ENCODE measurements at regions not wholly inside any gene's neighbourhood (a gene's known extent, or its start where the extent isn't known, plus 50 kb on each side); places are given as distances from the start of the nearest gene placed in this dataset.
"Not testable (repeated sequence)": the region's sequence is repeated elsewhere in the genome, so short reads cannot be mapped to it uniquely, and the experiment has no call there.

DNA sequence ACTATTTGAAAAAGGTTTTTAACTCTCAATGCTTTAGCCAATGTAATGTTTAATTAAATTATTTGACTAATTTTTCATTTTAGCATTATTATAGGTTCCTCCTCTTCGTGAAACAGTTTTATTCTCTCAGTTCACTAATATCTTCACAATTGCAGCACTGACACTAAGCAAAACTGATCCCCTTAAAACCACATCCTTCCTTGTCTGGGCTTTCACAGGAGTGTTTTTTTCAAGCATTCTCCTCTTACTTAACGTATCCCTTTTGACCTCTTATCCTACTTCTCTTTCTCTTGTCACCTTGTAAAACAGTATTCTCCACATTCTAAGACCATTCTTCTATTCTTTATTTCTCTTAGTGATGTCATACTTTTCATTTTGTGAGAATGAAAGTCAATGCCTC lies 112.8 kb downstream of the DSC3 start:
- no peak for DNase-seq

DNA sequence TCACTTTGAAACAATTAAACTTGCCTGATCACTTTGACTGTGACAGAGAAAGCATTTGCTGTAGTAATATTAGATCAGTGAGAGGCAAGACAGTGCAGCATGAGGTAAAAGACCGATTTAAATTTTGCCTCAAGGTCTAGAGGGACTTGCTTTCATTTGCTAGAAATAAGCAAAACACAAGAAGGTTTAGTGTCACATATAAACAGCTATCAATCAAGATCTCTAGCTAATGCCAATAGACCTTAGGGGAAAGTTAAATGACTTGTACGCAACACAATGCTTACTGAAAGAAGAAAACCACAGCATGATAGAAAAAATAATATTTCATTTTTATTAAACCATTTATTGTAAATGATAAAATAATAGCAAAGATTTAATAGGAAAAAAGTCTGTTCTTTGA lies 113.5 kb downstream of the DSC3 start:
- no peak for DNase-seq

DNA sequence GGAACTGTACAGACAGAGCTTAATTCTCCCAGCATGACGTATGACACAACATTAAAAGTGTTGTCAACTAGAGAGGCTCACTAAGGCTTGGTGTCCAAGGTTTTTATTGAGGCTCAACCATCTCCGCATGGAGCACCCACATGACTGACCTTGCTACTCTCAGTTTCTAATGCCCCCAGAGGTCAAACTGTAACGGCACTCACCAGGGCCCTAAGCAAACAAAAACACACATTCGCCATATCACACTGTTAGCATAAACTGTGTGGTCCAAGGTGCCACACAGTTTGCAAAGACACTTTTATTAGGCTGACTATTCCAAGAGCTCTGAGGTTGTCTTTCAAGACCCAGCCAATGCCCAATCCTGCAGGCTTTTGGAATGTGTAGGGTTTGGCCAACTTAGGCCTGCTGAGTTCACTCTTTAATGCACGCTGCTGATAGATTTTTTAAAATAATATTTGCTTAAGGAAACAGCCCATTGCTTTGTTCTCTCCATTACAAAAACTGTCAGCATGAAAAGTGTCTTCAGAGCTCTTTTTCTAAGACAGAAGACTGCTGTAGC lies 114.9 kb downstream of the DSC3 start:
- DNase-seq = no peak

DNA sequence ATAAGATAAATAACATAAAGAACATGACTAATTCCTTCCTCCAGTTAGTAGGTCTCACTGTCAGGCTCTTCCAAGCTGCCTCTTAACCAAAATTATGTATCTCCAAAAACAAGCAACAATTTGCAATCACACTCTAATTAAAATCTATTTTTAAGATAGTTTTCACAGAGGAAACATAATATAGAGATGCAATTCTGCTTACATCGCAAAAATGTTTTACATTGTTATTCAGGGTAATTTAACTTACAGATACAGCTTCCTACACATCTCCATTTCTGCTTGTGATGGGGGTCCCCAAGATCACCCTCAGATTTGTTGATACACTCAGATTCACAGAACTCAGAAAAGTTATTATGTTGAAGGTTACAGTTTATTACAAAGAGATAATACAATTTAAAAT lies 115.5 kb downstream of the DSC3 start:
- no peak for DNase-seq

DNA sequence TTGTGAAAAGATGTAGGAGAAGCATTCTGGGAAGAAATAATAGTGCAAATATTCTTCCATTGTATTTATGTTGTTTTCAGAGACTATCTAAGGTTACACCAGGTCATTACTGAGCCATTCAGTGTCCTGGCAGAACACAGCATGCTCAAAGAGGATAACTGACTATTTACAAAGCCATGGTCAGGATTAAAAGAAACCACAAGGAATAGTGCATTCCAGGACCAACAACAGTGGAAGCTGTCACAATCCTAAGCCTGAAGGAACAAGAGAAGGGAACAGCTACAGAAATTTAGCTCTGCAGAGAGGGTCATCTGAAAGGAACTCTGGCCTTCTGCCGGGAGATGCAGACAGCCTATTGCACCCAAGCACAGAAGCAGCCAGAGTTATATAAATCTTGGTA lies 116.7 kb downstream of the DSC3 start:
- DNase-seq = no peak

DNA sequence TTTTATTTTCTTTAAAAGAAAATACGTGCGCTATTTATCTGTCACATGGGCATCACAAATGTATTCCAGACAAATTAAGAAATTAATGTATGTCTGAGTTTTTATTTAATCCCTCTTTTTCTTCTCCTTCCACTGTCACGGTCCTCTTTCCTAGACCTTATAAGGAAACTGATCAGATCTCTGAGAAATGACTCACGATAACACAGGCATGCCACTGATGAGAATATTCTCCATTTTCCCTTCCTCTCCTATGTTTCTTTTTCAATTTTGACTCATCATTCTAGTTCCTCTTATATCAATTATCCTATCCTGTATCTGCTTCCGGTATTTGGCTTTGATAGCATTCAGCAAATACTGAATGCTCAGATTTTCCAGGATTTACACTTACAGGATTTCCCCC lies 121.8 kb downstream of the DSC3 start:
- DNase-seq = no peak

DNA sequence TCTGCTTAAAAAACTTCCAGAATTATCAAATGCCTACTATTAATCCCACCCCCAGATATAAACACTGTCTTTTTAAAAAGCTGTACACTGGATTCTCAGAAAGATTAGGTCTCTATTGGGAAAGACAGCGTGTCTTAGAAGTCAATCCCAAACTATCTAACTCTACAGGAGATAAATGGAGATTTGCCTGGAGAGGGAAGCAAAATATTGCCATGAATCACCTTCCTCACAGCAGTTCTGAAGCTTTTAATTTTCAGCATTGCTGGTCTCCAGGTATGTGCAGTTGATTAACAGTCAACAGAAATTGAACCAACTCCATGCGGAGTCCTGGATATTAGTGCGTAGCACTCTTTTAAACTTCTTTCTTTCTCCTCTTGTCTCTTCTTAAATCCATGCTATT lies 122.2 kb downstream of the DSC3 start:
- no peak for DNase-seq

DNA sequence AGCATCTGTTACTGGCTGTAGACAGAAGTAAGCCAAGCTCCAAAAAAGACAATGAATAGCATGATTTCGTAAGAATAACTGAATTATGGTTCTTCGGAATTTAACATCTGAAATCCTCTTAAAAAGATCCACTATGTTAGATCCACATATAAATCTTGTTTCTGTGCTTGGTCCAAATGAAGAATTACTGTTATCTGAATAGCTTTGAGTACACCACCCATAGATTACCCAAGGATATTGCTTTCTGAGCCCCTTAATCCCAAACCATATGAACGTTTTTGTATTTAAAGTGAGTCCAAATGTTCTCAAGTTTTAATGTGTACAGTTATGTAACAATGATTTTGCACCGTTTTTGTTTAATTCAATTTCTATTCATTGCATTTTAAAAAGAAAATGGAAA lies 124.9 kb downstream of the DSC3 start:
- no peak for DNase-seq

DNA sequence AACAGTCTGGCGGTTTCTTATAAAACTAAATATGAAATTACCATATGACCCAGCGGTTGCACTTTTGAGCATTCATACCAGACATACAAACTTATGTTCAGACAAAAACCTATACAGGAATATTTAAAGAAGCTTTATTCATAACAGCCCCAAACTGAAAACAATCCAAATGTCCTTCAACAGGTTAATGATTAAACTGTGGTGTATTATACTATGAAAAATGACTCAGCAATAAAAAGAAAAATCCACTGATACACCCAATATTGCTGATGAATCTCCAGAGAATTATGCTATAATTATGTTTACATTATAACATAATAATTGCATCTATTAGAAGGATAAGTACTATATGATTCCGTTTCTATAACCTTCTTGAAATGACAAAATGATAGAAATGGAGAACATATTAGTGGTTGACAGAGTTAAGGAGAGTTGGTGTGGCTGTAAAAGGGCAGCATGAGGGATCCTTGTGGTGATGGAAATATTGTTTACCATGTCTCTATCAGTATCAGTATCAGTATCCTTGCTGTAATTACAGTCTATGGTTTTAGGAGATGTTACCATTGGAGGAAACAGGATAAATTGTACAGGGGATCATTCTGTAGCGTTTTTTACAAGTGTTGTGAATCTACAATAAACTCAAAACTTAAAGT lies 127.1 kb downstream of the DSC3 start:
- DNase-seq = no peak

DNA sequence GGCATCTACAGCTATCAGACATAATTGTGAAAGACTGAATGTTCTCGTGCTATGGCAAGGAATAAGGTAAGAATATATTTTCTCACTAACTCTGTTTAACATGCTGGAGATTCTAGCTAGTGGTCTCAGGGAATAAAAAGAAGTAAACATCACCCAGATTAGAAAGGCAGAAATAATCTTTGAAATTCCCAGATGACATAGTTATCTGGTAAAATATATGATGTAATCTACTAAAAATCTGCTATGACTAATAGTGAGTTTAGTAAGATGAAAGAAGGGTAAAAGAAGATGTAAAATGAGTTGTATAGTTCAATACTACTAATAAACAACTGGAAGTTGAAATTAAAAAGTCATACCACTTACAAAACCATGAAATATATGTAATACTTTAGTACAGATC lies 134.2 kb downstream of the DSC3 start:
- no peak for DNase-seq

DNA sequence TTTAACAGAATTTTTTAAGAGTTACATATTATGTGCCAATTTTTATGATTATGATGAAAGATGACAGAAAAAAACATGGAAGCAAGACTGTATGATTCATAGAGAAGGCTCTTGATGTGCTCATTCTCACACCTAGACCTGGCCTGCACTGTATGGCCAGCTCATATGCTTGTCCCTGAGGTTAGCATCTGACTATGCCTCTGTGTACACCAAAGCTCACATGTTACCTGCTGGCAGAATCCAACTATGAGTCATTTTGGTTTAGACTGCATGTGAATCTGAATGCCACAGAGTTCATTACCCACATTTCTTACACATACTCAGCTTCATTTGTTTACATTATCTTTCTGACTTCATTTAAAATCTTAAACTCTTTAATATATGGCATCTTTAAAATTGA lies 139.0 kb downstream of the DSC3 start:
- no peak for DNase-seq

DNA sequence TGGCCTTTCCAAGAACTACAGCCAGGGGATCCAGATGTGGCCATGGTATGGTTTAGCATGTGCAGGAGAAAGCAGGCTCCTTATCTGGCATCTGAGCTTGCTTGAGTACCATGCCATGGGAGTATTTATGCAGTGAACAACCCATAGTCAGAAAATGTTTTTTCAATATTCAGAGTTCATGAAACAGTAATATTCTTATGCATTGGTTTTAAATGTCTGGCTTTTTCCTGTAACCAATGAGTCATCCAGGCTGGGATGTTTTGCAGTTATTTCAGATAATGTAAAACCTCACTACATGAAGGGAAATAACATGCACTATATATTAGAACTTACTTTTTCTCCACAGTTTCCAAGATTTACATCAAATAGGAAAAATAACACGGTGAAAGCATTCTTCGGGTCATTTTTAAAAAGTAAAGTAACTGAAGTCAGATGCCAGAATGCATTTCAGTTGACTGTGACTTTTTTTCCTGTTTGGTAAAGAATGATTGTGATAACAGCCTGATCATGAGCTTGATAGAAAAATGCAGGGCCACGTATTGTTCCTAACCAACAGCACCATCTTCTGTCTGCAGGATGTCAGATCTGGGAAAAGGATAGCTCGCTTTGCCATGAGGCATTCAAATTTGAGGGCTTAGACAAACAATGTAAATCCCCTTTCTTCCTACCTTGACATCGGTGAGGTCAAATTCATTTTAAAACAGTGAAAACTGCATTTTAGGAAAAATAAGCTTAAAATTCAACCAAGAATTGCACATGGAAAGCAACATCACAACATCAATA lies 152.8 kb downstream of the DSC3 start:
- no peak for DNase-seq

DNA sequence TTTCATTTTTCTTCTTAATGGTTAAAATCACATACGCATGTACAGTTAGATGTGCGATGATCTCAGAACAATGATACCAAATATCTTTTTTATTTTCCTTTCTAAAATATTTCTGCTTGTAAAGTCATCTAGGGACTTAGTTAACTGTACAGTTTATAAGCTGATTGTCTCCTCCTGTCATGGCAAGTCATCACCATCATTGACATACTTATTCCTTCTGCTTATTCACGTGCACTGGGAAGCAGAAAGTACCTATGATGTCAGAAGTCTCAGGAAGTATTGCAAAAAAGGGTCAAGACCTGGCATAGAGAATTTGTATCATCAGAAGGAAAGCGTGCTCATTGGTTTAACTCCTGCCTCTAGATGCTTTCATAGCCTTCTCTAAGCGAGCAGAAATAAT lies 154.2 kb downstream of the DSC3 start:
- no peak for DNase-seq

DNA sequence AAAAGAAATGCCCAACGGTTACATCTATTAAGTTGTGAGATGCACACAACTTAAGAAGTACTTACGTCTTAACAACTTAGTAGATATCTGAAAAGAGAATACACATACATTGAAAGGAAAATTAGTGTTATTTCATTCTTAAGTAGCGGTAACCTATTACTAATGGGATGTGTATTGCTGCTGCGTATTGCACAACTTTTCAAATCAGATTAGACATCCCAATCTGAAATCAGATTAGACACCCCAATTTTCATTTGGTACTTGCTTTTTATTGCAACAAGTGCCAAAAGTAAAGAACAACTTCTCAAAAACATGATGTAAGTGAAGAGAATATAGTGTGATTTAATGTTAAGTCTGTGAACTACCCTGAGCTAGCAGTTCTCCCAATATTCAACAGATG lies 155.5 kb downstream of the DSC3 start:
- DNase-seq = no peak

DNA sequence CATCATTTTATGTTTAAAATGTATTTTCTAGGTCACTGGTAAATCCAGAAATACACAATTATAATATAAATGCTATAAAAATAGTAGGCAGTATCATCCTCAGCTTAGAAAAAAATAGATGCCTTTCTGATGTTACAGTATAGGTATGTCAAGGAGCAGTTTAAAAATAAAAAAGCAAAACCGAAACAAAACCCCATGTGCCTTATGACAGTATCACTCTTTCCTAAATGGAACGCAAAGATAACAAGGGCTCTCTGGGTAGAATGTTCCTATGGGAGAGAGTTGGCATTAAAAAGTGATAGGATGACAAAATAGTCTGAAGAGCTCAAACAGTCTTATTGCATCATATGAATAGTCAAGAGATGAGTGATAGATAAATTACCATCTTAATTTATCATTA lies 172.1 kb downstream of the DSC3 start:
- DNase-seq = no peak

DNA sequence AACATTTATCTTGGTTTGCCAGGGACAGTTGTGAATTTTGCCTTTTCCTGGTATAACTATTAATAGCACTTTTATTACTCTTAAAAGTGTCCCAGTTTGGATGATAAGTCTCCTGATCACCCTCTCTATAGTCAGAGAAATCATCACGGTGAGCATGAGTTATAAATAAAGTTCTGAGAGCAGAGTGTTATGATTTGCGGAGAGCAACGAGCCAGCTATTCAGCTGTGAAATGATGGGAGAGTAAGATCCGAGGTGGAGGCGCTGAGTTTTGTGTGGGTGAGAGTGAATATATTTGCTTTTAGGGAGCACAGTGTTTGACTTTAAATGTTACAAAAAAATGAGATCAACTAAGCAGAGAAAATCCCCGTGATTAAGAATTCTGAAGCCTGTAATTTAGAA lies 179.6 kb downstream of the DSC3 start:
- no peak for DNase-seq

DNA sequence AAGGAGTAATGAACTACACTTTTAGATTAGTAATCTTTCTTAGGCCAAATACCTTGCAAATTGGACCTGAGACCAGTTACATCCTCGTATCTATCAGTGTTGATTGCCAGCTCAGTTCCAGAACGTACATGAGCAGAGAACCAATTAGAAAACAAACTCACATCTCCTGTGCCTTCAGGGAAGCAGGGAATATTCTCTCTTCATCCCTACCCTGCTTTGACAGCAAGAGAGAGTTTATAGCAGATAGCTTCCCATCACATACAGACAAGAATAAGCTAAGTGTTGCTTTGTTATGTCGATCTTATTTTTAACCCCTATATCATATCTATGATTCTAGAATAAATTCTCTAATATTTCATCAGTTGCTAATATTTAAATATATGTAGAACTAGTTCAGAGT lies 181.8 kb downstream of the DSC3 start:
- no peak for DNase-seq

DNA sequence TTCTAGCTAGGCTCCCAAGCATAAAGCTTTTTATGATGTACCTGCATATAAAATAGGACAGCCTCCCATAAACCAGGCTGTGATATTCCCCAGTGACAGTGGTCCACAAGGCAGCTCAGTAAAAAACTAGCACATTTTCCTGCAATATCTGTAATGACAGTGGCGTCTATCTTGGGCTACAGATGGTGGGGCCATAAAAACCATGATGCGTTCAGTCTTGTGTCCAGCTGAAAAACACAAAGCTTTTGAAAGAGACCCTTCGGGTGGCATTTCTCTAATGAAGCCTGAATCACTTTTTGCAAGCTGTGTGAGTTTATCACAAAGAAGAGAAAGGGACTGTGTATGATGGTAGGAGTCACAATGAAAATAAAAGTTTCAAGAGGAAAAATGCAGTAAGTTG lies 183.5 kb downstream of the DSC3 start:
- DNase-seq = no peak

DNA sequence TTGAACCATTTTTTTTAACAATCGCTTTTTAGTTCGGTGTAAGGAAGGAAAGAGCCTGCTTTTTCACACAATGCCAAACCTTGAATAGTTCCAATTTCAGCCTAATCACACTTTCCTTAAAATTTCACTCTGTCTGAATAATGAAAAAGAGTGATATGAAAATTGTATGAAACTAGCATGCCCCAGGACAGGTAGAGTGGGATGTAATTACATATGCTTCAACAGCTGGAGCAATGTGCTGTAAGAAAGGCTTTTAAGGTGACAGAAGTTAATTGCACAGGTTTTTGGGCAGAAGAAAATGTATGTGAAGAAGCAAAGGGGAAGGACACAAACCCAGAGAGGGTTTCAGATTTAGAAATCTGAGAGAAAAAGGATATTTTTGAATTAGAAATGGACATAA lies 184.0 kb downstream of the DSC3 start:
- no peak for DNase-seq

DNA sequence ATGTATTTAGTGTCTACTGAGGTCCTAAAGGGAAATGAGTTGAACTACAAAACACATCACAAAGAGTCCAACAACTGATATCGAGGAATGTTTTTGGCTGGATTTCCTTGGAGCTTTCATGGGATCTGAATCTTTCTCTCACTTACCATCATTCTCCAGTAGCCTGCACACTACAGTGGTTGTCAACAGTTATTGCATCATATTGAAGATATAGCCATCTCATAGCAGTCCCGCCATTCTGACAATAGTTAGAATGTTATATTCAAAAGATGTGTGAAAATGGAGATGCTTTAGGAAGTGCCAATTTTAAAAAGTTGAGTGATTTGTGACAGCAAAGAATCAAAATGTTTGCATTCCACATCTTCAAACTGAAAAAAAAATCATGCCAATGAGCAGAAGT lies 186.8 kb downstream of the DSC3 start:
- no peak for DNase-seq

DNA sequence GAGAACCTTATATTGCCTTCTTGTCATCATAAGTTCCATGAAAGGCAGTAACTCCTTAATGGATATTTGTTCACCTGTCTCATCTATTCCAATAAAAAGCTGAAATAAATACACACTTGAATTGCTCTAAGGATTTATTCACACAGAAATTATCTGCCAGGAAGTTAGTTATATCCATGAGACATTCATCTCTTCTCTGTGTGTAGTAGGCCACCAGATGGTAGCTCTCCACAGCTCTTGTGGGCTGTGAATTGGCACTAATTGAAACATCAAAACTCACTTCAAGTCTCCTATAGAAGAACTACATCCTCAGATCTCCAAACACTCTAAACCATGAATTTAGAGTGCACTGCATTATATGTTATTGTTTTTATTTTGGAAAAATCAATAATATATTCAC lies 189.6 kb downstream of the DSC3 start:
- DNase-seq = no peak

DNA sequence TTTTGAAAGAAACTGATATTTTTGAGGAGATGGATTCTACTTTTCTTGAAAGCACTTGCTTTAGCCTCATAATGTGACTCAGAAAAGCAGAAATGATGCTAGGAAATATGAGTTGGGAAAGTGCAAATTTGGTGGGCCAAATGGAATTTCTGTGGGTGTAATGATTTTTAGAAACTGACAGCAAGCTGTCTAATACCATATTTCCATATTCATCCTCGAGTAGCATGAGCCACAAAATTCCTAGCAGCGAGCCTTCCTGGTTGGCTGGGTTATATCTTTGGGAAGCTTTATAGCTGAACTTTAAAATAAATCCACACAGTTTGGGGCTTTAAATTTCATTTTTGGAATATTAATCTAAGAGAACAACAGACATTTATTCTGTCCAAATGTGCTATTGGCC lies 190.0 kb downstream of the DSC3 start:
- DNase-seq = no peak

DNA sequence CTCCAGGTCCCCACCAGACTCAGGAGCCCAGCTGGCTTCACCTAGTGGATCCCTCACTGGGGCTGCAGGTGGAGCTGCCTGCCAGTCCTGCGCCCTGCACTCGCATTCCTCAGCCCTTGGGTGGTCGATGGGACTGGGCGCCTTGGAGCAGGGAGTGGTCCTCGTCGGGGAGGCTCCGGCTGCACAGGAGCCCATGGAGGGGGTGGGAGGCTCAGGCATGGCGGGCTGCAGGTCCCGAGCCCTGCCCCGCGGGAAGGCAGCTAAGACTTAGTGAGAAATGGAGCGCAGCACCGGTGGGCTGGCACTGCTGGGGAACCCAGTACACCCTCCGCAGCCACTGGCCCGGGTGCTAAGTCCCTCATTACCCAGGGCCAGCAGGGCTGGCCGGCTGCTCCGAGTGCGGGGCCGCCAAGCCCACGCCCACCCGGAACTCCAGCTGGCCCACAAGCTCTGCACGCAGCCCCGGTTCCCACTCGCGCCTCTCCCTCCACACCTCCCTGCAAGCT lies 203.4 kb downstream of the DSC3 start:
- DNase-seq = not testable (repeated sequence)

DNA sequence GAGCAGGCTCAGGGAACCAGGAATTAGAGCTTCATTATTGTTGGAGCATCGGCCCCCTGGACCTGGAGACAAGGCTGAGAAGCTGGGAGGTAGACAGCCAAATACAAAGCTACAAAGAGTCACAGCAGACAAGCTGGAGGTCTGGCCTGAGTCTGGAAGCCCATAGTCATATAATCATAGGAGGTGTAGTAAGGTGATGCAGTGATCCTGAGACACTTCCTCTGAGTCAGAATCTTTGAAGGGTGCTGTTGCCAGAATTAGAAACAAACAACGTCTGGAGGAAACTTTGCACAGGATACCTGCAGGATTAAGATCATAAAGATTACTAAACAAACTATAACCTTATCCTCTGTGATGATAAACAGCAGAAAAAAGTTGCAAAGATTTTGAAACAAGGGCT lies 213.8 kb downstream of the DSC3 start:
- no peak for DNase-seq

DNA sequence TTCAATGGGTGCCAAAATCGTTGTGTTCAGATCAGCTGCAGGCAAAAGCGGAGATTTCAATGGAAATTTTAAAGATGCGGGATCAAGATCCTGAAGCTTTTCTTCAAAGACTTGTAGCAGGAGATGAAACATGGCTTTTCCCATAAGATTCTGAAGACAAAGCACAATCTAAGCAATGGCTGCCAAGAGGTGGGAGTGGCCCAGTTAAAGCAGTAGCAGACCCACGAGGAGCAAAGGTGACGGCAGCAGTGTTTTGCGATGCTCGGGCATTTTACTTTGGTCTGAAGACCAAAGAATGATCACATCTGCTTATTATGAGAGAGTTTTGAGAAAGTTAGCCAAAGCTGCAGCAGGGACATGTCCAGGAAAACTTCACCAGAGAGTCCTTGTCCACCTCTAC lies 222.9 kb downstream of the DSC3 start:
- no peak for DNase-seq
